GM12875 (cell line): ENCODE measurements at regions not wholly inside any gene's neighbourhood (a gene's known extent, or its start where the extent isn't known, plus 50 kb on each side); places are given as distances from the start of the nearest gene placed in this dataset.

Experiments used
- H3K4me3 ChIP-seq: one replicate; pipeline ENCODE4 v1.5.1; 2011; ENCODE audit warnings: low read depth, low read length, control low read depth
- TF ChIP-seq, protein P1 (sequence below): IDR thresholded peaks from 2 replicates; pipeline ENCODE4 v1.5.1; 2011; ENCODE audit warnings: low read depth, mild to moderate bottlenecking, control low read depth, inconsistent platforms, low read length, moderate library complexity, borderline replicate concordance; ENCODE audit not compliant: insufficient read depth

DNA sequence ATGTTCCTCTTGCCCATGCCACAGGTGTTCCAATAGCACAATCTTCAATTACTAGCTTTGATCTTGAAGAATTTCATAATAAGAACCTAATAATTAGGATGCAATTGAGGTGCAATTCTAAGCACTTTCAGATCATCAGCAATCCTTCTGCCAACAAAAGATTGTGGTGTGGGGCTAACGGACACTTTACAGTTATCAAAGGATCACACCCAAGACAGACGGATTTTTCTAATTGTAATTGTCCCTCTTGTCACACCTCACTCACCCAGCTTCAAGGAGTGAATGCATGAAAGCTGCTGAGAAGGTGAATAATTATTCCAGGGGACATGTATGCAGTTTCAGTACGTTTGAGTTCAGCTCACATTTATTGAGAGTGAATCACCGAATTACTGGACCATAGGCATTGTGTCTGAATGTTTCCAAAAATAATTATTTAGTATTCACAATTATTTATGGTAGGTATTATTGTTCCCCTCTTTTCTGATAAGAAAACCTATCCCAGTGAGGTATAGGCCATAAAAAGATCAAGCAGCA, 438.5 kb upstream of the TRIB2 start:
- H3K4me3 ChIP-seq = no peak overlapping the region
- TF ChIP-seq, protein P1, sequence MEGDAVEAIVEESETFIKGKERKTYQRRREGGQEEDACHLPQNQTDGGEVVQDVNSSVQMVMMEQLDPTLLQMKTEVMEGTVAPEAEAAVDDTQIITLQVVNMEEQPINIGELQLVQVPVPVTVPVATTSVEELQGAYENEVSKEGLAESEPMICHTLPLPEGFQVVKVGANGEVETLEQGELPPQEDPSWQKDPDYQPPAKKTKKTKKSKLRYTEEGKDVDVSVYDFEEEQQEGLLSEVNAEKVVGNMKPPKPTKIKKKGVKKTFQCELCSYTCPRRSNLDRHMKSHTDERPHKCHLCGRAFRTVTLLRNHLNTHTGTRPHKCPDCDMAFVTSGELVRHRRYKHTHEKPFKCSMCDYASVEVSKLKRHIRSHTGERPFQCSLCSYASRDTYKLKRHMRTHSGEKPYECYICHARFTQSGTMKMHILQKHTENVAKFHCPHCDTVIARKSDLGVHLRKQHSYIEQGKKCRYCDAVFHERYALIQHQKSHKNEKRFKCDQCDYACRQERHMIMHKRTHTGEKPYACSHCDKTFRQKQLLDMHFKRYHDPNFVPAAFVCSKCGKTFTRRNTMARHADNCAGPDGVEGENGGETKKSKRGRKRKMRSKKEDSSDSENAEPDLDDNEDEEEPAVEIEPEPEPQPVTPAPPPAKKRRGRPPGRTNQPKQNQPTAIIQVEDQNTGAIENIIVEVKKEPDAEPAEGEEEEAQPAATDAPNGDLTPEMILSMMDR = no peak

DNA sequence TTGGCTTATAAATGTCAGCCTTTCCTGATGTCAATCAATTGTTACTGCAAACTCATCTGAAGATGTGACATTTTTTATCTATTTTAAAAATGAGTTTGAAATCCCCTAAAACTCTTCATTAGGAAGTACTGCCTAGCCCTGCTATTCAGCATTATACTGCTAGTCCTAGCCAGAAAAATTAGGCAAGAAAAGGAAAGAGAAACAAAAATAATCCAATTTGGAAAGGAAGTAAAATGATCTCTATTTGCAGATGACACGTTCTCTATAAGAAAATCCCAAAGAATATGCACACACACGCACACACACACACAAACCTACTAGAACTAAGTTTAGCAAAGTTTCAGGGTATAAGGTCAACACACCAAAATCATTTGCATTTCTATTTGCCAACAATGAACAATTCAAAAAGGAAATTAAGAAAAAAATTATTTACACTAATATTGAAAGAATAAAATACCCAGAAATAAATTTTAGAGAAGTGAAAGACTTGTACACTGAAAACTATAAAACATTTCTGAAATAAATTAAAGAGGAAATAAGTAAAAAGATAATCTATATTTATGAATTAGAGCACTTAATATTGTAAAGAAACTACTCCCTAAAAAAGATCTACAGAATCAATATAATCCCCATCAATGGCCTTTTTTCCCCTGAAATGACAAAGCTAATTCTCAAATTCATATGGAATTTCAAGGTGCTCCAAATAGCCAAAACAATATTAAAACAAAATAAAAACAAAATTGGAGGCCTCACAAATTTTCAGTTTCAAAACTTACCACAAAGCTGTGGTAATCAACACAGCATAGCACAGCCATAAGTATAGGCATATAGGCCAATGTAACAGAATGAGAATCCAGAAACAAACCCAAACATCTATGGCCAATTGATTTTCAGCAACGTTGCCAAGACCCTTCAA, 433.7 kb upstream of the TRIB2 start:
- TF ChIP-seq, protein P1 = no peak
- no peak overlapping the region for H3K4me3 ChIP-seq

DNA sequence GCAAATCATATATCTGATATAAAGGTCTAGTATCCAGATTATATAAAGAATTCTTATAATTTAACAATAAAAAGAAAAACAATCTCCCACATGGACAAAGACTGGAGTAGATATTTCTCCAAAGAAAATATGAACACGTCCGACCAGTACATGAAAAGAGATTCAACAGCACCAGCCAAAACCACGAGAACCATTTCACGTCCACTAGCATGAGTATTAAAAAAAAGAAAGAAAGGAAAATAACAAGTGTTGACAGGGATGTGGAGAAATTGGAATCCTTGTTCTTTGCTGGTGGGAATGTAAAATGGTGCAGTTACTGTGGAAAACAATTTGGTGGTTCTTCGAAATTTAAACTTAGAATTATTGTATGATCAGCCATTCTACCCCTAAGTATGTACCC, 432.7 kb upstream of the TRIB2 start:
- TF ChIP-seq, protein P1 = no peak
- H3K4me3 ChIP-seq = no peak overlapping the region

DNA sequence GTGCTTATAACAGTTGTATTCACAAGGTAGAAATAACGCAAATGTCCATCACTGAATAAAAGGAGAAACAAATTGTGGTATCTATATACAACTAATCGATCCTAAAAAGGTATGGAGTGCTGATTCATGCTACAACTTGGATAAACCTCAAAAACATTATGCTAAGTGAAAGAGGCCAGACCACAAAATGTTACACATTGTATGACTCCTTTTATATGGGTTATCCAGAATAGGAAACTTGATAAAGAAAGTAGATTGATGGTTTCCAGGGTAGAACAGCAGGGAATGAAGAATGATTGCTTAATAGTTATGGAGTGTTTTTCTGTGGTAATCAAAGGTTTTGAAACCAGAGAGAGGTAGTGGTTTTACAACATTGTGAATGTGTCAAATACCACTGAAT, 432.2 kb upstream of the TRIB2 start:
- no peak overlapping the region for H3K4me3 ChIP-seq
- TF ChIP-seq, protein P1 = no peak

DNA sequence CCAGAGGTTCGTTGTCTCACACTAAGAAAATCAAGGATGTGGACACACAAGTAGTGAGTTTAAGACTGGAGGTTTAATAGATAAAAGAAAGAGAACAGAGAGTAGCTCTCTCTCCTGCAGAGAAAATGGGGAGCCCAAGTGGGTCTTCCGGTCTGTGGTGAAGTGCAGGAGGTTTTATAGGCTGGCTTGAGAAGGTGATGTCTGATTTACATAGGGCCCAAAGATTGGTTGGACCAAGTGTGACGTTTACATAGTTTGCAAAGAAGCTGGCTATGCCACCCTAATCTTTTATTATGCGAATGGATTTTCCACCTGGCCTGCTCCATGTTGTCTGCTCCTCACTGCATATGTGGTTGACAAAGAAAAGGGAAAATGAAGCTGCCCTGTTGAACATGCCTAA, 430.4 kb upstream of the TRIB2 start:
- TF ChIP-seq, protein P1 = no peak
- no peak overlapping the region for H3K4me3 ChIP-seq

DNA sequence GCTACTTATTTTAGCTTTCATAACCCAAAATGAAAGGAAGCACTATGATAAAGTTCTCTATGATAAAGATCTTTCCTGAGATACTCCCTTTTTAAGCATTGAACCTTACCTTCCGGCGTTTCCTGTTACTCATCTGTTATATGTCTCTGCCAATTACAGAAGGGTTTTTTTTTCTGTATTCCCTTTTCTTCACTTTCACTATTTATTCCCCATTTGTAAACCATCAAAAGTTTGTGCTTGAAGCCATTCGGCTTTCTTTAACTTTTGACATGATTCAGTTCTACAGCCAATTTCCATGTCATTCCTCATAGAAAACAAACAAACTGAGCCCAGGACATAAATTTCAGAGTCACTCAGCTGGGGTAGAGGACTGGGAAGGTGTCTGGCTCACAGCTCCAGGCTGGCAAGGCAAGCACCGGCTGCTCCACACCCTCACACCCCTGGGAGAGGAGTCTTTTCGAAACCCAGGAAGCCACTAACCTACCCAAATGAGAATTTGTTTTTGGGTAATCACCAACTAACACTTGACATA, 429.4 kb upstream of the TRIB2 start:
- TF ChIP-seq, protein P1 = no peak
- H3K4me3 ChIP-seq = no peak overlapping the region
